OCI-LY1 (cell line): ENCODE measurements at regions not wholly inside any gene's neighbourhood (a gene's known extent, or its start where the extent isn't known, plus 50 kb on each side); places are given as distances from the start of the nearest gene placed in this dataset.

ENCODE experiments used
- CTCF ChIP-seq: fragments of 200-600 bp; sonication (generic), shearing (Covaris generic); IDR thresholded peaks from 2 replicates; pipeline ENCODE4 v1.5.1; 2017; ENCODE audit warnings: mild to moderate bottlenecking, antibody characterized with exemption, low read length, moderate library complexity, mixed read lengths
- EZH2 ChIP-seq: fragments of 200-600 bp; sonication (generic), shearing (Covaris generic); IDR thresholded peaks from 2 replicates; pipeline ENCODE4 v1.8.0; 2017; ENCODE audit warnings: borderline replicate concordance, mixed run types, mild to moderate bottlenecking, antibody characterized with exemption, low read length, moderate library complexity, mixed read lengths

- TF ChIP-seq CTCF: no peak
- no peak for TF ChIP-seq EZH2
Measured at GRCh38 chr18:78579854-78580577, 399.6 kb upstream of the SALL3 start.
